Lung (tissue), 11 donors: ENCODE measurements at regions not wholly inside any gene's neighbourhood (a gene's known extent, or its start where the extent isn't known, plus 50 kb on each side); places are given as distances from the start of the nearest gene placed in this dataset.

Experiments
- ATAC-seq: fragments of 200-7000 bp; cut with Tn5 transposase; one replicate; pipeline ENCODE4 v1.9.1; 2020; ENCODE audit warnings: moderate number of reproducible peaks; ENCODE audit not compliant: insufficient read depth, low FRiP score
- DNase-seq, 3 donors: peaks; one replicate each; pipeline ENCODE4 v3.0.0-alpha.2; 2013 to 2017
- H3K27ac ChIP-seq, 2 donors: one replicate each; pipeline ENCODE4 v1.5.1; 2013; ENCODE audit warnings: mild to moderate bottlenecking in 2 of 2, moderate library complexity in 2 of 2, control low read depth in 1 of 2, inconsistent platforms in 1 of 2, low read depth in 1 of 2, low read length in 1 of 2
- H3K27me3 ChIP-seq, 3 donors: one replicate each; pipeline ENCODE4 v1.5.1; 2013; ENCODE audit warnings: low read length in 2 of 3; ENCODE audit not compliant: control insufficient read depth in 3 of 3, insufficient read depth in 3 of 3
- H3K36me3 ChIP-seq, 4 donors: one replicate each; pipeline ENCODE4 v1.5.1; 2013; ENCODE audit warnings: low read length in 4 of 4, mild to moderate bottlenecking in 1 of 4, moderate library complexity in 1 of 4; ENCODE audit not compliant: control insufficient read depth in 4 of 4, insufficient read depth in 4 of 4
- H3K4me1 ChIP-seq, 5 donors: one replicate each; pipeline ENCODE4 v1.5.1; 2013; ENCODE audit warnings: low read length in 5 of 5, mild to moderate bottlenecking in 2 of 5, moderate library complexity in 1 of 5; ENCODE audit not compliant: control insufficient read depth in 5 of 5, insufficient read depth in 5 of 5
- H3K4me3 ChIP-seq: one replicate; pipeline ENCODE4 v1.5.1; 2013; ENCODE audit warnings: mild to moderate bottlenecking, control low read depth, moderate library complexity
- H3K9ac ChIP-seq, 2 donors: one replicate each; pipeline ENCODE4 v1.5.1; 2013; ENCODE audit warnings: low read length in 2 of 2, control low read depth in 1 of 2; ENCODE audit not compliant: insufficient read depth in 1 of 2
- H3K9me3 ChIP-seq, 4 donors: one replicate each; pipeline ENCODE4 v1.5.1; 2013; ENCODE audit warnings: low read length in 3 of 4, mild to moderate bottlenecking in 1 of 4, moderate library complexity in 1 of 4; ENCODE audit not compliant: control insufficient read depth in 4 of 4, insufficient read depth in 3 of 4
- CTCF ChIP-seq: IDR thresholded peaks from 2 replicates; pipeline ENCODE4 v1.5.1; 2012; ENCODE audit warnings: mild to moderate bottlenecking; ENCODE audit errors: control extremely low read depth, extremely low read depth
- WGBS, 2 donors: extraction: QIAGEN DNeasy Blood & Tissue Kit; methylation state at CpG; one replicate each; pipeline ENCODE4 v1.1.7; 2013; 5-methylcytosine and 5-hydroxymethylcytosine counted together
- donor health status: control.
- donor health status: control.
- donor health status: Bipolar disorder and iron deficiency.
- donor health status: healthy.
- donor health status: DM: yes; HTN: yes; CAD: no.

DNA sequence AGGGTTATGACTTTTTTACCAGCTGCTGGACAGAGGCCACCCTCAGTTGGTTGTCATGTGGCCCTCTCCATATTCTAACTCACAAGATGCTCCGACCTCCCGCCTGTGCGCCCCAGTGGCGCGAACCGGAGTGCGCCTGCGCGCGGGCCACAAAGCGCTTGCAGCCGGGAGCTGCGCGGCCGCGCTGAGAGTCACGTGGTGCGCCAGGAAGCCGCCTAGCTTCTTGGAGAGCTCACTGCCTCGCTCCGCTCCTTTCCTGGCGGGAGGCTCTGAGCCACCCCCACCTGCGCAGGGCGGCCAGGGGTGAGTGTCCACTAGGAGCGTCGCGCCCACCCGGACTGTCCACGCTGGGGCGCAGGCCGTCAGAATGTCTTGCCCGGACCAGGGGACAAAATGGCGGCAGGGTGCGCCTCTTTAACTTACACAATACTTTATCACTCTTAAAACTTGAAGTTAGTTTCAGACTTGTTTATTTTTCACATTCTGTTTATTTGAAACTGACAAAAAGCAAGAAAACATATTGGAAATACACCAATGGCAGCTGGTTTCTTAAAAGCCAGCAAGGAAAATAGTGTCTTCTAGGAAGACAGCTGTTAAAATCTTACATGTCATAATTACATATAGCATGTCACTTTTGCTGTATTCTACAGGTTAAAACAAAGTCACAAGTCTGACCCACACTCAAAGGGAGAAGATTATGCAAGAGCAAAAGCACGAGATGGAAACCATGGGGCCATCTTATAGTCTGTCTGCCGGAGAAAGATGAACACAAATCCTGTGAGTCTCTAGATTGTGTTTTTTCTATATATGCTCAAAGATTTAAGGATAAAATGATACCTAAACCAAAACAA is 357.9 kb downstream of the CNTNAP4 start:
- Histone ChIP-seq H3K9ac (no peak overlapping the region), H3K27ac (no peak overlapping the region), H3K4me3 (no peak overlapping the region), H3K36me3 (no peaks in the 10 kb centered on the region), H3K9me3 (peaks cover 0 to 7% (median 1%) of the 10 kb centered on the region in 4 donors), H3K27me3 (no peaks in the 10 kb centered on the region), H3K4me1 (no peaks in the 10 kb centered on the region)
- ATAC-seq (no peak), DNase-seq (no peak)
- 77 to 85% methylated on average over 28 to 36 of the region's 36 CpGs for WGBS, 2 donors
- no peak for TF ChIP-seq CTCF

DNA sequence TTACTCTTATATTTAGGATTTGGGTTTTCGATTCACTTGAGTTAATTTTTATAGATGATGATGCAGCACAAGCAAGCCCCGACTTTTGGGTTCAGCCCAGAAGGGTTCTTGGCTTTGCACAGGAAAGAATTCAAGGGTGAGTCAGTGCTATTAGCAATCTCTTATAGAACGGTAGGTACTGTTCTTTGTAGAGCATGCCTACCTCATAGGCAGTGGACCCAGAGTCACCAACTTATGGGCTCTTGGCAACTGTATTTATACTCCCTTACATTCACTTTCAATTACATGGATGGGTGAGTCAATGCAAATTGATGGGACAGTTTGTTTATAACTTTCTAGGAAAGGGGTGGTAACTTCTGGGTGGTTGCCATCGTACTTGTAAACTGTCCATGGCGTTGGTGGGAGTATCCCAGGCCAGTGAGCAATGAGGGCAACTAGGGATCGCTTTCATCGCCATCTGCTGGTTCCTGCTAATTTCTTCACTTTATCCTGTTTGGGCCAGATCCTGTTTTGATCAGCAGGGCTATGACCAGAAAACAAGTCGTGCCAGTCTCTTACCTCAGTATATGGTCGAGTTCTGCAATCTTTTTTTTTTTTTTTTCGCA is 362.6 kb downstream of the CNTNAP4 start:
- no peaks in the 10 kb centered on the region for H3K4me1 ChIP-seq
- H3K27ac ChIP-seq = no peak overlapping the region
- DNase-seq (peak in 2 of 3 donors; percentile 13 to 24), ATAC-seq (no peak)
- peaks cover 0 to 2% (median 0%) of the 10 kb centered on the region in 4 donors for H3K9me3 ChIP-seq
- H3K27me3 ChIP-seq = no peaks in the 10 kb centered on the region
- H3K36me3 ChIP-seq = no peaks in the 10 kb centered on the region
- TF ChIP-seq CTCF = no peak
- no peak overlapping the region for H3K9ac ChIP-seq
- WGBS, 2 donors = 55 to 57% methylated on average over 10 of the region's 10 CpGs
- no peak overlapping the region for H3K4me3 ChIP-seq

GRCh38 chr16:76650582-76650981 is 373.4 kb downstream of the CNTNAP4 start:
- H3K9ac ChIP-seq = no peak overlapping the region
- no peak overlapping the region for H3K27ac ChIP-seq
- no peaks in the 10 kb centered on the region for H3K27me3 ChIP-seq
- H3K36me3 ChIP-seq = no peaks in the 10 kb centered on the region
- H3K9me3 ChIP-seq = no peaks in the 10 kb centered on the region
- no peak for DNase-seq
- TF ChIP-seq CTCF = no peak
- no peak overlapping the region for H3K4me3 ChIP-seq
- ATAC-seq = no peak
- peaks cover 0 to 4% (median 0%) of the 10 kb centered on the region in 5 donors for H3K4me1 ChIP-seq
- 85 to 93% methylated on average over 3 of the region's 3 CpGs for WGBS, 2 donors
